AG09319 (cell line): ENCODE measurements at regions not wholly inside any gene's neighbourhood (a gene's known extent, or its start where the extent isn't known, plus 50 kb on each side); places are given as distances from the start of the nearest gene placed in this dataset.

Source experiments
- DNase-seq: peaks from one replicate; pipeline ENCODE4 v3.0.0-alpha.2; 2010; ENCODE audit warnings: low read depth; ENCODE audit errors: extremely low read depth
- TF ChIP-seq, protein P1 (sequence below): IDR thresholded peaks from 2 replicates; pipeline ENCODE4 v1.5.1; 2011; ENCODE audit warnings: low read depth, mild to moderate bottlenecking, inconsistent platforms, low read length, moderate library complexity

- DNase-seq: no peak
- TF ChIP-seq, protein P1, sequence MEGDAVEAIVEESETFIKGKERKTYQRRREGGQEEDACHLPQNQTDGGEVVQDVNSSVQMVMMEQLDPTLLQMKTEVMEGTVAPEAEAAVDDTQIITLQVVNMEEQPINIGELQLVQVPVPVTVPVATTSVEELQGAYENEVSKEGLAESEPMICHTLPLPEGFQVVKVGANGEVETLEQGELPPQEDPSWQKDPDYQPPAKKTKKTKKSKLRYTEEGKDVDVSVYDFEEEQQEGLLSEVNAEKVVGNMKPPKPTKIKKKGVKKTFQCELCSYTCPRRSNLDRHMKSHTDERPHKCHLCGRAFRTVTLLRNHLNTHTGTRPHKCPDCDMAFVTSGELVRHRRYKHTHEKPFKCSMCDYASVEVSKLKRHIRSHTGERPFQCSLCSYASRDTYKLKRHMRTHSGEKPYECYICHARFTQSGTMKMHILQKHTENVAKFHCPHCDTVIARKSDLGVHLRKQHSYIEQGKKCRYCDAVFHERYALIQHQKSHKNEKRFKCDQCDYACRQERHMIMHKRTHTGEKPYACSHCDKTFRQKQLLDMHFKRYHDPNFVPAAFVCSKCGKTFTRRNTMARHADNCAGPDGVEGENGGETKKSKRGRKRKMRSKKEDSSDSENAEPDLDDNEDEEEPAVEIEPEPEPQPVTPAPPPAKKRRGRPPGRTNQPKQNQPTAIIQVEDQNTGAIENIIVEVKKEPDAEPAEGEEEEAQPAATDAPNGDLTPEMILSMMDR: no peak
Observed at GRCh38 chr18:67735506-67735905, 219.0 kb upstream of the DSEL start.

- DNase-seq: peak; percentile 5
- TF ChIP-seq, protein P1: no peak
Observed at GRCh38 chr18:67733088-67733487, 216.6 kb upstream of the DSEL start.

- DNase-seq: peak; percentile 29
- TF ChIP-seq, protein P1: no peak
Observed at GRCh38 chr18:67731851-67732250, 215.3 kb upstream of the DSEL start.

GRCh38 chr18:67730886-67731285 is 214.4 kb upstream of the DSEL start:
- peak; percentile 3 for DNase-seq
- TF ChIP-seq, protein P1: no peak

DNA sequence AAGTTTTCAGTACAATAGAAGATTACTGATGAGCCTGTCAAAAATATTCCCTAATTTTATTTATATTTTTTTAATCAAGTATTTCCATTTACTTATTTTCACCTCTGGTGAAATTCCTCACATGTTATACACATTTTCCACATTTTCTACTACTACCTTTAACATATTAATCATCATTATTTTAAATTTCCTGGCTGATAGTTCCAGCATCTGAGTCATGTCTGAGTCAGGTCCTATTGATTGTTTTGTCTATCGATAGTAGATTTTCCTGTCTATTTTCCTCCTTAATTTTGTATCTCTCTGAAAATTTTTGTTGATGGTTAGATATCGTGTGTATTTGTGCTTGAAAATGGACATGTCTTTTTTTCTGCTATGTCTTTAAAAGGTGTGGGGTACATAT is 211.8 kb upstream of the DSEL start:
- no peak for DNase-seq
- TF ChIP-seq, protein P1: no peak

DNA sequence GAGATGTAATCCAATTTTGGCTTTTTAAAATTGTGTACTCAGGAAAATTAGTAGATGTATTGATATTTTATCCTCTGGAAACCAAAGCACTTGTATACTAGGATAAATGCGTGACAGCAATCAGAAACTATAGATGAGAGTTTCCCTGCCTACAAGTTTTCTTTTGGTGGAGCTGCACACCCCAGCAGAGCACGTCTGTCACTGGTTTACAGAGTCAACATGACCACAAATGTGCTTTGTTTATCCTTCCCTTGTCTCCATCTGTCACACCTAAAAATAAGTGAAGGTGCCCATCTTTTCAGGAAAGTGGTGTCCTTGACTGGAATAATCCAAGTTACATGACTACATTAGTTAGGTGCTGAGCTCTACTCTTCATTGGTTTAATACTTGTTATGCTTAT is 210.4 kb upstream of the DSEL start:
- no peak for DNase-seq
- TF ChIP-seq, protein P1: no peak

GRCh38 chr18:67717800-67718199 is 201.3 kb upstream of the DSEL start:
- TF ChIP-seq, protein P1: no peak
- no peak for DNase-seq

GRCh38 chr18:67715567-67715966 is 199.0 kb upstream of the DSEL start:
- TF ChIP-seq, protein P1: no peak
- no peak for DNase-seq
